ENCODE measurements at regions not wholly inside any gene's neighbourhood (a gene's known extent, or its start where the extent isn't known, plus 50 kb on each side); places are given as distances from the start of the nearest gene placed in this dataset.
"Not testable (repeated sequence)": the region's sequence is repeated elsewhere in the genome, so short reads cannot be mapped to it uniquely, and the experiment has no call there.

- POLR2A ChIA-PET: no interaction called here
- no peak for TF ChIP-seq CTCF (IDR thresholded peaks at IDR 0.05; ENCODE audit: low read depth, low read length)
These were observed 451.7 kb upstream of the SGO1 start for GRCh38 chr3:20637729-20638128.

GRCh38 chr3:20622304-20622703 lies 436.3 kb upstream of the SGO1 start:
- Histone ChIP-seq H3K4me3 (ENCODE audit: low read depth, low read length) (no peak overlapping the region), H3K27me3 (ENCODE audit: control insufficient read depth, insufficient read depth, low read length) (no peaks in the 10 kb centered on the region), H3K9me3 (ENCODE audit: control insufficient read depth, insufficient read depth, low read length) (no peaks in the 10 kb centered on the region), H3K27ac (ENCODE audit: low read depth, low read length) (no peak overlapping the region)
- no peak for TF ChIP-seq CTCF (IDR thresholded peaks at IDR 0.05; ENCODE audit: low read depth, low read length)
- no peak for DNase-seq (ENCODE audit: low read depth, low spot score)
- POLR2A ChIA-PET: no interaction called here
- CTCF ChIA-PET: no interaction called here

More at GRCh38 chr3:20637729-20638128, 451.7 kb upstream of the SGO1 start:
- Histone ChIP-seq H3K4me3 (ENCODE audit: low read depth, low read length) (no peak overlapping the region), H3K27ac (ENCODE audit: low read depth, low read length) (no peak overlapping the region), H3K9me3 (ENCODE audit: control insufficient read depth, insufficient read depth, low read length) (no peaks in the 10 kb centered on the region), H3K27me3 (ENCODE audit: control insufficient read depth, insufficient read depth, low read length) (no peaks in the 10 kb centered on the region)
- CTCF ChIA-PET: no interaction called here
- DNase-seq (ENCODE audit: low read depth, low spot score): no peak

GRCh38 chr3:20618621-20619020 lies 432.6 kb upstream of the SGO1 start:
- POLR2A ChIA-PET; H3K27me3 ChIP-seq (ENCODE audit: control insufficient read depth, insufficient read depth, low read length); H3K27ac ChIP-seq (ENCODE audit: low read depth, low read length); H3K4me3 ChIP-seq (ENCODE audit: low read depth, low read length); DNase-seq (ENCODE audit: low read depth, low spot score); H3K9me3 ChIP-seq (ENCODE audit: control insufficient read depth, insufficient read depth, low read length); CTCF ChIA-PET: not testable (repeated sequence)

- H3K27me3 ChIP-seq (ENCODE audit: control insufficient read depth, insufficient read depth, low read length); H3K4me3 ChIP-seq (ENCODE audit: low read depth, low read length); H3K27ac ChIP-seq (ENCODE audit: low read depth, low read length); POLR2A ChIA-PET; CTCF ChIA-PET; DNase-seq (ENCODE audit: low read depth, low spot score); H3K9me3 ChIP-seq (ENCODE audit: control insufficient read depth, insufficient read depth, low read length): not testable (repeated sequence)
These were observed 432.2 kb upstream of the SGO1 start for GRCh38 chr3:20618181-20618580.

GRCh38 chr3:20615982-20616381 lies 430.0 kb upstream of the SGO1 start:
- CTCF ChIA-PET; H3K27me3 ChIP-seq (ENCODE audit: control insufficient read depth, insufficient read depth, low read length); POLR2A ChIA-PET; H3K4me3 ChIP-seq (ENCODE audit: low read depth, low read length); H3K9me3 ChIP-seq (ENCODE audit: control insufficient read depth, insufficient read depth, low read length); DNase-seq (ENCODE audit: low read depth, low spot score); H3K27ac ChIP-seq (ENCODE audit: low read depth, low read length): not testable (repeated sequence)

- ChIA-PET POLR2A (no interaction called here), CTCF (interaction anchor here (0.6 kb wide), 1 partner anchor 25 kb away, joined by 3 read pairs; no protein-coding TSS in a partner anchor)
- no peaks in the 10 kb centered on the region for H3K27me3 ChIP-seq (ENCODE audit: control insufficient read depth, insufficient read depth, low read length)
These were observed 422.2 kb upstream of the SGO1 start for GRCh38 chr3:20608054-20608738.

More at GRCh38 chr3:20608054-20608738, 422.2 kb upstream of the SGO1 start:
- no peak for TF ChIP-seq CTCF (IDR thresholded peaks at IDR 0.05; ENCODE audit: low read depth, low read length)
- H3K4me3 ChIP-seq (ENCODE audit: low read depth, low read length): no peak overlapping the region
- no peak for DNase-seq (ENCODE audit: low read depth, low spot score)
- H3K27ac ChIP-seq (ENCODE audit: low read depth, low read length): no peak overlapping the region
- H3K9me3 ChIP-seq (ENCODE audit: control insufficient read depth, insufficient read depth, low read length): peaks cover under 1% of the 10 kb centered on the region; the same call in 1 of the 2 replicates

All from AG04450 (cell line).